RWPE1 (cell line): ENCODE measurements at regions not wholly inside any gene's neighbourhood (a gene's known extent, or its start where the extent isn't known, plus 50 kb on each side); places are given as distances from the start of the nearest gene placed in this dataset.
"Not testable (repeated sequence)": the region's sequence is repeated elsewhere in the genome, so short reads cannot be mapped to it uniquely, and the experiment has no call there.

ENCODE experiments used
- CTCF ChIA-PET: fragments of 350-600 bp; sonication (Branson Sonifier 250); formaldehyde crosslinking; extraction: SDS; loops from one replicate; lab custom pipeline; 2021; lab: Yijun Ruan, JAX
- POLR2A ChIA-PET: fragments of 400-600 bp; formaldehyde crosslinking; extraction: SDS; loops from one replicate; lab custom pipeline; 2020; ENCODE audit warnings: antibody characterized with exemption; ENCODE audit not compliant: low non-redundant PET; lab: Yijun Ruan, JAX
- DNase-seq: peaks from one replicate; pipeline ENCODE4 v3.0.0; 2012; ENCODE audit warnings: low spot score
- H3K27ac ChIP-seq: fragments of 450-650 bp; 2 replicates; pipeline ENCODE4 v1.5.1; 2017
- TF ChIP-seq, protein P1 (sequence below): fragments of 450-650 bp; conservative IDR thresholded peaks from 2 replicates; pipeline ENCODE4 v1.5.1; 2017; ENCODE audit warnings: low read depth, mild to moderate bottlenecking

DNA sequence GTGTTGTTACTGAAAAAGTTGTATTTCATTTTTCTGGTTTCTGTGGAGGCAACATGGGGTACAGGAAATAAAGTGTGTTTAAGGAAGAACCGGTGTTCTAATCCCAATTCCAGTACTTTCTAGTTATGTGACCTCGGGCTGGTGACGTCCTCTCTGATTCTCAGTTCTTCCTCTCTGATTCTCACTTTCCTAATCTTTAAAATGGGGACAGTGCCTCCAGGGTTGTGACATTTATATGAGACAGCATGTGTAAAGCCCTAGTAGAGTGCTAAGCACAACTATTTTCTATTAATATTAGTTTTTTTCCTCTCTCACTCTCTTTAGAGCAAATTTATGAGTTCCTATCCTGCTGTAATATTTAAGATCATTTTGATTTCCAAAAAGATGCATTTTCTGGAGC, 50.9 kb upstream of the PTPDC1 start:
- H3K27ac ChIP-seq = no peak overlapping the region
- TF ChIP-seq, protein P1, sequence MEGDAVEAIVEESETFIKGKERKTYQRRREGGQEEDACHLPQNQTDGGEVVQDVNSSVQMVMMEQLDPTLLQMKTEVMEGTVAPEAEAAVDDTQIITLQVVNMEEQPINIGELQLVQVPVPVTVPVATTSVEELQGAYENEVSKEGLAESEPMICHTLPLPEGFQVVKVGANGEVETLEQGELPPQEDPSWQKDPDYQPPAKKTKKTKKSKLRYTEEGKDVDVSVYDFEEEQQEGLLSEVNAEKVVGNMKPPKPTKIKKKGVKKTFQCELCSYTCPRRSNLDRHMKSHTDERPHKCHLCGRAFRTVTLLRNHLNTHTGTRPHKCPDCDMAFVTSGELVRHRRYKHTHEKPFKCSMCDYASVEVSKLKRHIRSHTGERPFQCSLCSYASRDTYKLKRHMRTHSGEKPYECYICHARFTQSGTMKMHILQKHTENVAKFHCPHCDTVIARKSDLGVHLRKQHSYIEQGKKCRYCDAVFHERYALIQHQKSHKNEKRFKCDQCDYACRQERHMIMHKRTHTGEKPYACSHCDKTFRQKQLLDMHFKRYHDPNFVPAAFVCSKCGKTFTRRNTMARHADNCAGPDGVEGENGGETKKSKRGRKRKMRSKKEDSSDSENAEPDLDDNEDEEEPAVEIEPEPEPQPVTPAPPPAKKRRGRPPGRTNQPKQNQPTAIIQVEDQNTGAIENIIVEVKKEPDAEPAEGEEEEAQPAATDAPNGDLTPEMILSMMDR = no peak
- ChIA-PET POLR2A (no interaction called here), CTCF (no interaction called here)
- no peak for DNase-seq

DNA sequence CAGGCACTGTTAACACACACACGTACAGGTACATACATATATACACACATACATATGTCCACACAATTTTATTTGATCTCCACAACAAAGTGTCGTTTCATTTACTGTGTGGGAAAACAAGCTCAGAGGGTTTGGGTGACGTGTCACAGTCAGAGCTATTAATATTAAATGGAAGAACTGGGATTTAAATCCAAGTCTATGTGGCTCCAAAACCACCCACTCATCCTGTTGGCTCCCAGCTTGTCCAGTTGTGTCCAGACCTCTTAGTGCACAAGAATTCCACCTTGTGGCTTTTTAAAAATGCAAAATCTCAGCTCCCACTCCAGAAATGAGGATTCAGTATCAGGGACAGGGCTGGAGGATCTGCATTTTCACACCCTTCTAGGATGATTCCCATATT, 52.3 kb upstream of the PTPDC1 start:
- CTCF ChIA-PET = interaction anchor here (1.0 to 1.4 kb wide), 3 partner anchors 17 to 35 kb away, joined by 3 to 5 read pairs (median 3); no protein-coding TSS in a partner anchor
- POLR2A ChIA-PET = no interaction called here
- no peak overlapping the region for H3K27ac ChIP-seq
- DNase-seq = no peak
- TF ChIP-seq, protein P1 = no peak

DNA sequence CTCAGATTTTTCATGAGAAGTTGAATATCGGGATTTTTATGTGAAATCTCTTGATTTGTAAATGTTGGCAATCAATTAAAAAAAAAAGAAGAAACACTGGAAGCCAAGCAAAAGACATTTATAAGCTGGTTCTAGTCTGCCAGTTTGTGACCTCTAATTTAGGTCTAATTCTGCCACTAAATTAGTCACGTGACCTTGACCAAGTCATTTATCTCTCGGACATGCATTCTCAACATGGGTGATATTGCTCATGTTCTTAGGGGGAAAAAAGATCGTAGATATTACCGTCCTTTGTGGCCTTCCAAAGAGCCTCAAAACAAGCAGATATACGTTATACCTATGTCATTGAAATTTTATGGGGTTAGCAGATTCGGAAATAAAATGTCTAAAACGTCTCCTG, 52.9 kb upstream of the PTPDC1 start:
- H3K27ac ChIP-seq = peak overlapping the region; percentile 82
- CTCF ChIA-PET = interaction anchor here (1.4 kb wide), 1 partner anchor 36 kb away, joined by 3 read pairs; no protein-coding TSS in a partner anchor
- POLR2A ChIA-PET = no interaction called here

DNA sequence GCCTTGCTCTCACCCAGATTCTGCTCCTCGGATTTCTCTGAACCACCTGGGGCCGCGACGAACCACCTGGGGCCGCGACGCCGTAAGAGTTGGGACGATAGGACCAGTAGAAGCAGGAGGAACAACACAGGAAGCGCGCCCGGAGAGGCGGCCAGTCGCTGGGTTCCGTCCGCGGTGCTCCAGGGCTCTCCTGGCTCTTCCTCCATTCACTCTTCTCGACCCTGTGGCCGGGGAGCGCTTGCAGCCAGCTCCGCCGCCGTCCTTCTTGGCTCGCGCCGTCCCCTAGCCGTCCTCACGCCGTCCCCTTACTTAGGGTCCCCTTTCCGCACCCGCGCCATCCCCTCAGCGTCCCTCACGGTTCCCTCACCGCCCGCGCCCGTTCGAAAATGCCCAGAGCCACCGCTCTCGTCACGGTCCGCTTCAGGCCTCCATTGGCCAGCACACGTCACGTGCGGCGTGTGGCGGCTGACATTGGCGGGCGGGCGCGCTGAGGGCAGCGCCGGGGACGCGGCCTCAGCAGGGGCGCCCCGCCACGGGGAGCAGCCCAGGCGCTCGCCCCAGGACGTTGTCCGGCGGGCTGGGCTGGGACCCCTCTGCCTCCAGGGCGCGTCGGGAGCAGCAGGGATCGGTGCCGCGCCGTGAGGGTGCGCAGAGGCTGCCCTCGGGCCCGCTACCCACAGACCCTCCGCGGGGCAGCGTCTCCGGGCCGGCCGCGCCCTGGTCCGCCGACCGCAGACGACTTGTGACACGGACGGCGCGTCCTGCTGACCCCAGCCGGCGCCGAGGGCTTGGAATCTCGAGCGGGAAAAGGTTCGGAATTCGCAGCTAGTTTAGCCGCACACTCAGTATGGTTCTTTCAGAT, 53.7 kb upstream of the PTPDC1 start:
- TF ChIP-seq, protein P1 = no peak
- peak overlapping the region; percentile 82 for H3K27ac ChIP-seq
- CTCF ChIA-PET = interaction anchor here (0.8 to 1.5 kb wide), 3 partner anchors 17 to 183 kb away, joined by 3 to 5 read pairs (median 5); no protein-coding TSS in a partner anchor
- DNase-seq = peak; percentile 96
- POLR2A ChIA-PET = no interaction called here

More for the DNA sequence above, 52.9 kb upstream of the PTPDC1 start:
- no peak for DNase-seq
- TF ChIP-seq, protein P1 = no peak

DNA sequence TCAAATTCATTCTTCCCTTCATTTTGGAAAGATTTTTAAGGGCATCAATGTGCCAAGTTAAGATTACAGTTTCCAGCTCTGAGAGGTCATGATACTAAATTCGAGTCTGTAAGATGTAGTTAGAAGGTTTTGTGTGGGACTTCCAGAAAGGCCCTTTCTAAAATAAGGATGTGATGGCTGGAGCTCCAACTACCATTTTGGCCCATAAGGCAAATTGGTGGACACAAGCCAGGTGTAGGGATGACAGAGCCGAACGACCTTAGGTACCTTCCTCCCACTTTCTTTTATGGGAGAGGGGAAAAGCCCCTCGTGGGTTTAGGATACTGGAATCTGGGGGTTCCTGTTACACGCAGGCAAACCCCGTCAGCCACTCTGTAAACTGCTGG, 54.3 kb upstream of the PTPDC1 start:
- CTCF ChIA-PET = interaction anchor here (0.8 to 1.5 kb wide), 3 partner anchors 16 to 183 kb away, joined by 3 to 5 read pairs (median 5); no protein-coding TSS in a partner anchor

DNA sequence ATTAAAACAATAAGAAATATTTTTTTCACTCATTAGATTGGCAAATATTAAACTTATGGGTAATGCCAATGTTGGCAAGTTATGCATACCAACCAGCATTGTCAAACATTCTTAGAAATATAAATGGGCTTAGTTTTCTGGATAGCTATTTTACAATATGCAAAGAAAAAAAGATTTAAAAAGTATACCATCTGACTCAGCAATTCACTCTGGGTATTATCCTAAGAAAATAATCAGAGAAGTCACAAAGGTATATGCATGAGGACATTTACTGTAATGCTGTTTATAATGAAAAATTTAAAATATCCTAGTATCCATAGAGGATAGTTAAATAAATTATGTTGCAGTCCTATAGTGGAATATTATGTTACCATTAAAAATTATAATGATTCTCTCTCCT, 57.4 kb upstream of the PTPDC1 start:
- CTCF ChIA-PET = interaction anchor here (0.7 to 1.7 kb wide), 3 partner anchors 13 to 1021 kb away, joined by 3 to 13 read pairs (median 3); no protein-coding TSS in a partner anchor
- TF ChIP-seq, protein P1 = no peak
- no peak overlapping the region for H3K27ac ChIP-seq
- no peak for DNase-seq
- POLR2A ChIA-PET = no interaction called here

More for the DNA sequence above, 54.3 kb upstream of the PTPDC1 start:
- TF ChIP-seq, protein P1 = no peak
- peak; percentile 32 for DNase-seq
- peak overlapping the region; percentile 82 for H3K27ac ChIP-seq
- POLR2A ChIA-PET = no interaction called here

DNA sequence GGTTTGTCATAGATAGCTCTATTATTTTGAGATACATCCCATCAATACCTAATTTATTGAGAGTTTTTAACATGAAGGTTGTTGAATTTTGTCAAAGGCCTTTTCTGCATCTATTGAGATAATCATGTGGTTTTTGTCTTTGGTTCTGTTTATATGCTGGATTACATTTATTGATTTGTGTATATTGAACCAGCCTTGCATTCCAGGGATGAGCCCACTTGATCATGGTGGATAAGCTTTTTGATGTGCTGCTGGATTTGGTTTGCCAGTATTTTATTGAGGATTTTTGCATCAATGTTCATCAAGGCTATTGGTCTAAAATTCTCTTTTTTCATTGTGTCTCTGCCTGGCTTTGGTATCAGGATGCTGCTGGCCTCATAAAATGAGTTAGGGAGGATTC, 61.8 kb upstream of the PTPDC1 start:
- CTCF ChIA-PET = interaction anchor here (0.6 kb wide), 1 partner anchor 11 kb away, joined by 4 read pairs; no protein-coding TSS in a partner anchor
- H3K27ac ChIP-seq, DNase-seq, POLR2A ChIA-PET: not testable (repeated sequence)

DNA sequence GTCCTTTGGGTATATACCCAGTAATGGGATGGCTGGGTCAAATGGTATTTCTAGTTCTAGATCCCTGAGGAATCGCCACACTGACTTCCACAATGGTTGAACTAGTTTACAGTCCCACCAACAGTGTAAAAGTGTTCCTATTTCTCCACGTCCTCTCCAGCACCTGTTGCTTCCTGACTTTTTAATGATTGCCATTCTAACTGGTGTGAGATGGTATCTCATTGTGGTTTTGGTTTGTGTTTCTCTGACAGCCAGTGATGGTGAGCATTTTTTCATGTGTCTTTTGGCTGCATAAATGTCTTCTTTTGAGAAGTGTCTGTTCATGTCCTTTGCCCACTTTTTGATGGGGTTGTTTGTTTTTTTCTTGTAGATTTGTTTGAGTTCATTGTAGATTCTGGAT, 63.4 kb upstream of the PTPDC1 start:
- DNase-seq, POLR2A ChIA-PET, CTCF ChIA-PET, H3K27ac ChIP-seq: not testable (repeated sequence)
